ENCODE measurements at regions not wholly inside any gene's neighbourhood (a gene's known extent, or its start where the extent isn't known, plus 50 kb on each side); places are given as distances from the start of the nearest gene placed in this dataset.

DNA sequence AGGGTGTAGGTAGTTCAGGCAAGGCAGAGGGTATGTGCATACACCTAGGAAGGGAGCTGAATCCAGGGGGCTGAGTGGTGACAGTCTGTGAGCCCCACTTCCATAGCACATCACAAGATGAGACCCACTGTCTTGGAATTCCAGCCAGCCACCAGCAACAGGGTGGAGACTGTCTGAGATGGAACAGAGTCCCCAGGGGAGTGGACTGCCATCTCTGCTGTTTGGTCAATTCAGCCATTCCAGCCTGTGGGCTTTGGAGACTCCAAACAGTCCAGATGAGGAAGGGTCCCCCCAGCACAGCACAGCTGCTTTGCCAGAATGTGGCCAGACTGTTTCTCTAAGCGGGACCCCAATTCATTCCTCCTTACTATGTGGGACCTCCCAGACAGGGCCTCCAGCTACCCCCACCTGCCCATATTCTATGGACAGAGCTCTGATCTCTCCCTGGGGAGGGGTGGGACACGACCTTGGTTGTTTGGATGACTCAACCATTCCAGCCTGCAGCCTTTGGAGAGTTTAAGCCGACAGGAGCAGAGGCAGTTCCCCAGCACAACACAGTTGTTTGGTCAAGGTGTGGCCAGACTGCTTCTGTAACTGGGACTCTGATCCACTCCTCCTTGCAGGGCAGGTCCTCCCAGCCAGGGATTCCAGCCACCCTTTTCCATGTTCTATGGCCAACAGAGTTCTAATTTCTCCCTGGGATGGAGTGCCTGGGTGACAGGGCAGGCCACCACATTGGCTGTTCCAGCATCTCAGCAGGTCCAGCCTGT is 178.0 kb downstream of the RND3 start:
- H3K4me1 ChIP-seq (ENCODE audit: insufficient read depth, low read length) = no peaks in the 10 kb centered on the region
- no peak overlapping the region for H3K4me2 ChIP-seq (ENCODE audit: insufficient read depth, low read length)
- no peak overlapping the region for H3K4me3 ChIP-seq (ENCODE audit: insufficient read depth, low read length)
- no peaks in the 10 kb centered on the region for H3K79me2 ChIP-seq (ENCODE audit: insufficient read depth, low read length)
- no peak overlapping the region for H3K27ac ChIP-seq (ENCODE audit: low read depth, low read length)
- peaks cover 4% of the 10 kb centered on the region for H3K9me3 ChIP-seq (ENCODE audit: low read depth, low read length)
- H3K36me3 ChIP-seq (ENCODE audit: insufficient read depth, low read length) = no peaks in the 10 kb centered on the region
- TF ChIP-seq CTCF (IDR thresholded peaks at IDR 0.05; ENCODE audit: extremely low read depth, low read depth, low read length) = no peak
- no peaks in the 10 kb centered on the region for H3K27me3 ChIP-seq (ENCODE audit: insufficient read depth, low read length)
- no peak overlapping the region for H2AFZ ChIP-seq (ENCODE audit: low read length)
- no peaks in the 10 kb centered on the region for H4K20me1 ChIP-seq (ENCODE audit: insufficient read depth, low read length)
- DNase-seq (ENCODE audit: insufficient read length, low spot score, missing footprints) = peak; percentile 14

DNA sequence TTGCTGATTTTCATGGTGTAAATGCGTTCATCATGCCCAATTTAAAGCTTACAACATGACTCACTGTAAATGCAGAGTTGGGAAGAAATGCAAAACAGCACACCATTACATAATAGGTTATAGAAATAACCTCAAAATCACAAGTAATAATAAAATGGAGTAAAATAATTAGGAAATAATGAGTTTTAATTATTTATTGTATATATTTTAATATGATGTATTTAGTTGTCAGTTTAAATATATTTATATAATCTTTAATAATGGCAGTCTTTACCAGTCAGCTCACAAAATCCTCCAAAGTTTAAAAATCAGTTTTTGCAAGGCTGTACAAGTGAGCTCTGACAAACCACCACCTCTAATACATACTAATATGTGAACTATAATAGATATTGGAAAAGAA is 180.2 kb downstream of the RND3 start:
- H3K4me2 ChIP-seq (ENCODE audit: insufficient read depth, low read length) = no peak overlapping the region
- DNase-seq (ENCODE audit: insufficient read length, low spot score, missing footprints) = no peak

GRCh38 chr2:150303281-150303680 is 184.2 kb downstream of the RND3 start:
- no peaks in the 10 kb centered on the region for H3K79me2 ChIP-seq (ENCODE audit: insufficient read depth, low read length)
- no peaks in the 10 kb centered on the region for H3K36me3 ChIP-seq (ENCODE audit: insufficient read depth, low read length)
- no peak overlapping the region for H3K4me3 ChIP-seq (ENCODE audit: insufficient read depth, low read length)
- H3K4me2 ChIP-seq (ENCODE audit: insufficient read depth, low read length) = no peak overlapping the region
- H3K9me3 ChIP-seq (ENCODE audit: low read depth, low read length) = peaks cover 15% of the 10 kb centered on the region
- H4K20me1 ChIP-seq (ENCODE audit: insufficient read depth, low read length) = no peaks in the 10 kb centered on the region
- no peak overlapping the region for H2AFZ ChIP-seq (ENCODE audit: low read length)
- H3K27me3 ChIP-seq (ENCODE audit: insufficient read depth, low read length) = no peaks in the 10 kb centered on the region
- no peak for DNase-seq (ENCODE audit: insufficient read length, low spot score, missing footprints)
- TF ChIP-seq CTCF (IDR thresholded peaks at IDR 0.05; ENCODE audit: extremely low read depth, low read depth, low read length) = no peak
- H3K27ac ChIP-seq (ENCODE audit: low read depth, low read length) = no peak overlapping the region
- H3K4me1 ChIP-seq (ENCODE audit: insufficient read depth, low read length) = no peaks in the 10 kb centered on the region

More for the DNA sequence above, 180.2 kb downstream of the RND3 start:
- Histone ChIP-seq H3K4me3 (ENCODE audit: insufficient read depth, low read length) (no peak overlapping the region), H3K27ac (ENCODE audit: low read depth, low read length) (no peak overlapping the region), H4K20me1 (ENCODE audit: insufficient read depth, low read length) (no peaks in the 10 kb centered on the region), H3K9me3 (ENCODE audit: low read depth, low read length) (peaks cover 13% of the 10 kb centered on the region), H3K4me1 (ENCODE audit: insufficient read depth, low read length) (no peaks in the 10 kb centered on the region), H3K36me3 (ENCODE audit: insufficient read depth, low read length) (no peaks in the 10 kb centered on the region), H2AFZ (ENCODE audit: low read length) (no peak overlapping the region), H3K79me2 (ENCODE audit: insufficient read depth, low read length) (no peaks in the 10 kb centered on the region), H3K27me3 (ENCODE audit: insufficient read depth, low read length) (no peaks in the 10 kb centered on the region)
- no peak for TF ChIP-seq CTCF (IDR thresholded peaks at IDR 0.05; ENCODE audit: extremely low read depth, low read depth, low read length)

DNA sequence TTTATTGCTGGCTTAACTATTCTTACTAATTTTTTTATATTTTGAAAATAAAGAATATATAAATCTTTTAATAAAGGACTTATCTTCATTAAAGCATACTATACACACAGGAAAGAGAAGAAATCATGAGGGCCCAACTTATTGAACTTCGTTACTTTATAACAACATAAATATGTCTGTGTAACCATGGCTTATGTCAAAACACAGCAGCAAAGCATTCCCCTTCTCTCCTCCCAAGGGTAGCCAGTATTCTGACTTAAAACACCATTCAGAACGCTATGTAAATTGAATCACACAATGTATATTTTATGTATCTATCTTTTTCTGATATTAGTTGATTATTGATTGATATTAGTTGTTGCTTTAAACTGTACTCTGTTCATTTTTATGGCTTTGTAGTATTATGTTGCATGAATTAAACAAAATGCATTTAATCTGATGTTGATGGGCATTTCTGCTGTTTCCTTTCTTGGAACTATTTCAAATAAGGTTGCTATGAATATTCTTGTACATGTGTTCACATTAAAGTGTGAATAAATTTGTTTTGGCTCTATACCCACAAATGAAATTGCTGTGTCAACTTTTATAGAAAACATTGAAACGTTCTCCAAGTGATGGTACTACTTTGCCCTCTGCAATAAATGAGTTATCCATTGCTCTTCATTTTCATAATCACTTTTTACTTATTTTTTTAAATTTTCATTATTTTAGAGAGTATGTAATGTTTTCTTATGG is 188.7 kb downstream of the RND3 start:
- no peak for TF ChIP-seq CTCF (IDR thresholded peaks at IDR 0.05; ENCODE audit: extremely low read depth, low read depth, low read length)
- DNase-seq (ENCODE audit: insufficient read length, low spot score, missing footprints) = no peak
- no peak overlapping the region for H3K27ac ChIP-seq (ENCODE audit: low read depth, low read length)
- no peaks in the 10 kb centered on the region for H3K79me2 ChIP-seq (ENCODE audit: insufficient read depth, low read length)
- no peaks in the 10 kb centered on the region for H3K27me3 ChIP-seq (ENCODE audit: insufficient read depth, low read length)
- H3K4me1 ChIP-seq (ENCODE audit: insufficient read depth, low read length) = no peaks in the 10 kb centered on the region
- H2AFZ ChIP-seq (ENCODE audit: low read length) = no peak overlapping the region
- H3K9me3 ChIP-seq (ENCODE audit: low read depth, low read length) = peaks cover 7% of the 10 kb centered on the region
- no peaks in the 10 kb centered on the region for H4K20me1 ChIP-seq (ENCODE audit: insufficient read depth, low read length)
- H3K36me3 ChIP-seq (ENCODE audit: insufficient read depth, low read length) = no peaks in the 10 kb centered on the region
- H3K4me3 ChIP-seq (ENCODE audit: insufficient read depth, low read length) = no peak overlapping the region
- H3K4me2 ChIP-seq (ENCODE audit: insufficient read depth, low read length) = no peak overlapping the region

All from osteoblast (primary cell).